PFSK-1 (cell line): ENCODE measurements at regions not wholly inside any gene's neighbourhood (a gene's known extent, or its start where the extent isn't known, plus 50 kb on each side); places are given as distances from the start of the nearest gene placed in this dataset.

Experiments
- POLR2AphosphoS5 ChIP-seq: IDR thresholded peaks from 2 replicates; pipeline ENCODE4 v1.6.1; 2012; ENCODE audit warnings: low read depth, mild to moderate bottlenecking, control low read depth, low read length, moderate library complexity
- REST ChIP-seq, 2 experiments: IDR thresholded peaks; 2 replicates each; pipeline versions ENCODE4 v1.6.1 to v1.8.0; 2011 to 2012; ENCODE audit warnings: low read depth in 2 of 2, low read length in 2 of 2, control low read depth in 1 of 2, inconsistent platforms in 1 of 2, mild to moderate bottlenecking in 1 of 2, moderate library complexity in 1 of 2; ENCODE audit not compliant: insufficient read depth in 1 of 2
- TAF1 ChIP-seq: IDR thresholded peaks from 2 replicates; pipeline ENCODE4 v1.6.1; 2012; ENCODE audit warnings: low read length, control low read depth, borderline replicate concordance; ENCODE audit not compliant: insufficient read depth

DNA sequence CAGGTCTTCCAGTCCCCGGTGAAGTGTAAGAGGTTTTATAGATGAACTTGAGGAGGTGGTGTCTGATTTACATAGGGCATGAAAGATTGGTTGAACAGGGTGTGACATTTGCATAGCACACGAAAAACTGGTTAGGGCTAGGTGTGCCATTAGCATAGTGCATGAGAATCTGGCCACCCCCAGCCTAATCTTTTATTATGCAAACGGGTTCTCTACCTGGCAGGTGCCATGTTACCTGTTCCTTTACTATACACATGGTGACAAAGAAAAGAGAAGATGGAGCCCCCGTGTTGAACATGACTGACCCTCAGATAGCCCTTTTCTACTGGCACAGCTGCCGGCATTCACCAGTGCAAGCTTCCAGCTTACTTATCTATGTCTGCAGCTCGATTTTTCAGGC is 71.0 kb downstream of the UCHL1 start:
- TF ChIP-seq REST (IDR thresholded peaks at IDR 0.05; ENCODE audit: insufficient read depth in 1 of 2, low read depth in 2 of 2, low read length in 2 of 2) (no peak), TAF1 (no peak), POLR2AphosphoS5 (no peak)
